HCT116 (cell line): ENCODE measurements at regions not wholly inside any gene's neighbourhood (a gene's known extent, or its start where the extent isn't known, plus 50 kb on each side); places are given as distances from the start of the nearest gene placed in this dataset.

Experiments
- ELF1 ChIP-seq: IDR thresholded peaks from 2 replicates; pipeline ENCODE4 v1.6.1; 2012; ENCODE audit warnings: low read depth, borderline replicate concordance
- EZH2 ChIP-seq: fragments of 200-600 bp; sonication (generic); IDR thresholded peaks from 2 replicates; pipeline ENCODE4 v1.6.1; 2017; ENCODE audit warnings: antibody characterized with exemption, mixed run types
- EZH2phosphoT487 ChIP-seq: fragments of 200-600 bp; IDR thresholded peaks from 2 replicates; pipeline ENCODE4 v1.6.1; 2018; ENCODE audit warnings: antibody characterized with exemption, borderline replicate concordance
- JUND ChIP-seq: IDR thresholded peaks from 2 replicates; pipeline ENCODE4 v1.6.1; 2012
- POLR2A ChIP-seq: IDR thresholded peaks from 2 replicates; pipeline ENCODE4 v1.7.0; 2011; ENCODE audit warnings: borderline replicate concordance; ENCODE audit not compliant: insufficient read depth, insufficient read length; ENCODE audit errors: extremely low read depth
- POLR2AphosphoS5 ChIP-seq: IDR thresholded peaks from 2 replicates; pipeline ENCODE4 v1.6.1; 2011; ENCODE audit warnings: mild to moderate bottlenecking, low read depth, low read length, moderate library complexity
- TCF7L2 ChIP-seq: IDR thresholded peaks from 2 replicates; pipeline ENCODE4 v1.7.0; 2011; ENCODE audit warnings: borderline replicate concordance, inconsistent platforms; ENCODE audit not compliant: insufficient read depth, insufficient read length; ENCODE audit errors: extremely low read depth
- ZNF274 ChIP-seq: fragments of 200-500 bp; sonication (Bioruptor generic); IDR thresholded peaks from 2 replicates; pipeline ENCODE4 v1.6.1; 2014; ENCODE audit warnings: mild to moderate bottlenecking, low read depth, low read length, inconsistent platforms
- TF ChIP-seq, protein P1 (sequence below), 3 experiments: fragments of 200-600 bp in 1 of 3; sonication (generic) in 1 of 3; IDR thresholded peaks in 2 of 3; conservative IDR thresholded peaks in 1 of 3; 2 replicates each; pipeline ENCODE4 v1.5.1; 2012 to 2017; ENCODE audit warnings: low read depth in 2 of 3, low read length in 2 of 3, antibody characterized with exemption in 1 of 3, borderline replicate concordance in 1 of 3, control low read depth in 1 of 3, mild to moderate bottlenecking in 1 of 3, mixed read lengths in 1 of 3, mixed run types in 1 of 3, moderate library complexity in 1 of 3; ENCODE audit not compliant: insufficient read depth in 1 of 3
- TF ChIP-seq, protein P2 (sequence below): IDR thresholded peaks from 2 replicates; pipeline ENCODE4 v1.6.1; 2012

DNA sequence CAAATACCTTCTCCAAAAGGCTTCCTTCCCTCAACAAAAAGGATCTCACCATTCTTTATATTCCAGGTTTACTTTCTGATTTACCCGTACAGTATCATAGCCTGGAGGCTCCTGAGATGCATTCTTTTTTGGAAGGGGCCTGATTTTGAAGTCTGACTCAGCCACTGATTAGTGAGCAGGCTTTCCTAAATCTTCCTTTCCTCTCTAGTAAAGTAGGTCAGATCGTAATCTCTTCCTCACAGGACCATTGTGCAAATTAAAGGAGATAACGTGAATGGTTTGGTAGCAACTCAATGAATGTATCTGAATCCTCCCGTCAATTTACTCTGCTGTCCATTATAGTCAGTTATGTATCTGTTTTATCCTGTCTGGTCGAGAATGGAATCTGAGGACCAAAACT lies 227.7 kb upstream of the ANO5 start:
- TF ChIP-seq, protein P1, sequence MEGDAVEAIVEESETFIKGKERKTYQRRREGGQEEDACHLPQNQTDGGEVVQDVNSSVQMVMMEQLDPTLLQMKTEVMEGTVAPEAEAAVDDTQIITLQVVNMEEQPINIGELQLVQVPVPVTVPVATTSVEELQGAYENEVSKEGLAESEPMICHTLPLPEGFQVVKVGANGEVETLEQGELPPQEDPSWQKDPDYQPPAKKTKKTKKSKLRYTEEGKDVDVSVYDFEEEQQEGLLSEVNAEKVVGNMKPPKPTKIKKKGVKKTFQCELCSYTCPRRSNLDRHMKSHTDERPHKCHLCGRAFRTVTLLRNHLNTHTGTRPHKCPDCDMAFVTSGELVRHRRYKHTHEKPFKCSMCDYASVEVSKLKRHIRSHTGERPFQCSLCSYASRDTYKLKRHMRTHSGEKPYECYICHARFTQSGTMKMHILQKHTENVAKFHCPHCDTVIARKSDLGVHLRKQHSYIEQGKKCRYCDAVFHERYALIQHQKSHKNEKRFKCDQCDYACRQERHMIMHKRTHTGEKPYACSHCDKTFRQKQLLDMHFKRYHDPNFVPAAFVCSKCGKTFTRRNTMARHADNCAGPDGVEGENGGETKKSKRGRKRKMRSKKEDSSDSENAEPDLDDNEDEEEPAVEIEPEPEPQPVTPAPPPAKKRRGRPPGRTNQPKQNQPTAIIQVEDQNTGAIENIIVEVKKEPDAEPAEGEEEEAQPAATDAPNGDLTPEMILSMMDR (IDR thresholded peaks at IDR 0.05 in 2 of 3, conservative IDR thresholded peaks at IDR 0.05 in 1 of 3; ENCODE audit: borderline replicate concordance in 1 of 3, insufficient read depth in 1 of 3, low read depth in 2 of 3, low read length in 2 of 3) = no peak
- TF ChIP-seq POLR2A (no peak), EZH2phosphoT487 (no peak), POLR2AphosphoS5 (no peak), EZH2 (no peak), TCF7L2 (no peak), ZNF274 (no peak), JUND (no peak), ELF1 (no peak)
- TF ChIP-seq, protein P2, sequence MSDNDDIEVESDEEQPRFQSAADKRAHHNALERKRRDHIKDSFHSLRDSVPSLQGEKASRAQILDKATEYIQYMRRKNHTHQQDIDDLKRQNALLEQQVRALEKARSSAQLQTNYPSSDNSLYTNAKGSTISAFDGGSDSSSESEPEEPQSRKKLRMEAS = no peak
